ENCODE measurements at regions not wholly inside any gene's neighbourhood (a gene's known extent, or its start where the extent isn't known, plus 50 kb on each side); places are given as distances from the start of the nearest gene placed in this dataset.

GRCh38 chr10:42932735-42933447, 144.0 kb upstream of the RET start:
- TF ChIP-seq, protein P1, sequence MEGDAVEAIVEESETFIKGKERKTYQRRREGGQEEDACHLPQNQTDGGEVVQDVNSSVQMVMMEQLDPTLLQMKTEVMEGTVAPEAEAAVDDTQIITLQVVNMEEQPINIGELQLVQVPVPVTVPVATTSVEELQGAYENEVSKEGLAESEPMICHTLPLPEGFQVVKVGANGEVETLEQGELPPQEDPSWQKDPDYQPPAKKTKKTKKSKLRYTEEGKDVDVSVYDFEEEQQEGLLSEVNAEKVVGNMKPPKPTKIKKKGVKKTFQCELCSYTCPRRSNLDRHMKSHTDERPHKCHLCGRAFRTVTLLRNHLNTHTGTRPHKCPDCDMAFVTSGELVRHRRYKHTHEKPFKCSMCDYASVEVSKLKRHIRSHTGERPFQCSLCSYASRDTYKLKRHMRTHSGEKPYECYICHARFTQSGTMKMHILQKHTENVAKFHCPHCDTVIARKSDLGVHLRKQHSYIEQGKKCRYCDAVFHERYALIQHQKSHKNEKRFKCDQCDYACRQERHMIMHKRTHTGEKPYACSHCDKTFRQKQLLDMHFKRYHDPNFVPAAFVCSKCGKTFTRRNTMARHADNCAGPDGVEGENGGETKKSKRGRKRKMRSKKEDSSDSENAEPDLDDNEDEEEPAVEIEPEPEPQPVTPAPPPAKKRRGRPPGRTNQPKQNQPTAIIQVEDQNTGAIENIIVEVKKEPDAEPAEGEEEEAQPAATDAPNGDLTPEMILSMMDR (conservative IDR thresholded peaks at IDR 0.05): no peak
- TF ChIP-seq EZH2 (IDR thresholded peaks at IDR 0.05; ENCODE audit: low read depth): no peak

Data from PC-9 (cell line).